ENCODE measurements at regions not wholly inside any gene's neighbourhood (a gene's known extent, or its start where the extent isn't known, plus 50 kb on each side); places are given as distances from the start of the nearest gene placed in this dataset.

- Histone ChIP-seq H3K9me3 (replicated peaks; ENCODE audit: control insufficient read depth, insufficient read depth, low read length) (peaks cover 1% of the 10 kb centered on the region; the same call in 1 of the 3 replicates), H3K4me2 (ENCODE audit: control insufficient read depth, insufficient read depth) (no peak overlapping the region), H3K4me1 (ENCODE audit: control insufficient read depth, insufficient read depth, low read length) (peaks cover 11% of the 10 kb centered on the region), H3K79me2 (ENCODE audit: control insufficient read depth, insufficient read depth, low read length) (no peaks in the 10 kb centered on the region), H3K36me3 (ENCODE audit: control insufficient read depth in 2 of 2, insufficient read depth in 2 of 2, low read length in 1 of 2) (no peaks in the 10 kb centered on the region), H2AFZ (ENCODE audit: control insufficient read depth, low read depth, low read length) (no peak overlapping the region), H3K4me3 (no peak overlapping the region), H3K27me3 (replicated peaks in 1 of 2; ENCODE audit: control insufficient read depth in 2 of 2, insufficient read depth in 2 of 2, low read length in 1 of 2) (no peaks in the 10 kb centered on the region; a peak in 1 of 4 replicates), H4K20me1 (ENCODE audit: control insufficient read depth, insufficient read depth) (no peaks in the 10 kb centered on the region), H3K9ac (ENCODE audit: control insufficient read depth, insufficient read depth, low read length) (no peak overlapping the region), H3K27ac (ENCODE audit: control insufficient read depth, insufficient read depth) (no peak overlapping the region)
- SMC1A ChIA-PET (ENCODE audit: uncharacterized antibody, unreplicated experiment) = interaction anchor here (1.7 to 1.8 kb wide), 2 partner anchors 11 to 12 kb away, joined by 4 read pairs; no protein-coding TSS in a partner anchor
- in situ Hi-C loops (cut with MboI) = no loop called here
- CTCF ChIA-PET = interaction anchor here (1.0 to 1.3 kb wide), 2 partner anchors 12 to 20 kb away, joined by 3 to 4 read pairs; no protein-coding TSS in a partner anchor
- intact Hi-C loops (cut with micrococcal nuclease; ENCODE audit: unreplicated experiment) = no loop called here
- POLR2A ChIA-PET = interaction anchor here (0.7 kb wide), 1 partner anchor 17 kb away, joined by 3 read pairs; no protein-coding TSS in a partner anchor
- RAD21 ChIA-PET (ENCODE audit: unreplicated experiment) = interaction anchor here (1.1 kb wide), 1 partner anchor 28 kb away, joined by 4 read pairs; no protein-coding TSS in a partner anchor
- no peak for ATAC-seq
- FAIRE-seq = no peak
- no TSS peak for BruUV-seq (replicated peaks)
- 66% methylated on average over 8 of the region's 8 CpGs for WGBS (ENCODE audit: insufficient coverage, insufficient replicate concordance, low lambda C conversion rate, missing lambda C conversion rate)
- DNase-seq (ENCODE audit: low read depth, low spot score) = no peak
- TF ChIP-seq EED (IDR thresholded peaks at IDR 0.05; ENCODE audit: low read depth) (no peak), TARDBP (IDR thresholded peaks at IDR 0.05; ENCODE audit: borderline replicate concordance) (no peak), IRF3 (IDR thresholded peaks at IDR 0.05) (no peak), HDGF (IDR thresholded peaks at IDR 0.05) (no peak), RELB (IDR thresholded peaks at IDR 0.05; ENCODE audit: low read depth) (no peak), JUND (IDR thresholded peaks at IDR 0.05; ENCODE audit: low read depth, low read length) (no peak), NKRF (conservative IDR thresholded peaks at IDR 0.05) (no peak), HDAC6 (IDR thresholded peaks at IDR 0.05; ENCODE audit: unreplicated experiment) (no peak), MEF2B (IDR thresholded peaks at IDR 0.05; ENCODE audit: partially characterized antibody, poor library complexity, severe bottlenecking) (no peak), CUX1 (IDR thresholded peaks at IDR 0.05; ENCODE audit: insufficient replicate concordance, low read depth, low read length) (no peak), E4F1 (IDR thresholded peaks at IDR 0.05; ENCODE audit: borderline replicate concordance, partially characterized antibody) (no peak)
Observed at GRCh38 chr5:133849116-133849515, 119.3 kb downstream of the C5orf15 start.
